ENCODE measurements at regions not wholly inside any gene's neighbourhood (a gene's known extent, or its start where the extent isn't known, plus 50 kb on each side); places are given as distances from the start of the nearest gene placed in this dataset.
"Not testable (repeated sequence)": the region's sequence is repeated elsewhere in the genome, so short reads cannot be mapped to it uniquely, and the experiment has no call there.

GRCh38 chr7:121519548-121520521 is 123.7 kb upstream of the FAM3C start:
- DNase-seq: no peak

DNA sequence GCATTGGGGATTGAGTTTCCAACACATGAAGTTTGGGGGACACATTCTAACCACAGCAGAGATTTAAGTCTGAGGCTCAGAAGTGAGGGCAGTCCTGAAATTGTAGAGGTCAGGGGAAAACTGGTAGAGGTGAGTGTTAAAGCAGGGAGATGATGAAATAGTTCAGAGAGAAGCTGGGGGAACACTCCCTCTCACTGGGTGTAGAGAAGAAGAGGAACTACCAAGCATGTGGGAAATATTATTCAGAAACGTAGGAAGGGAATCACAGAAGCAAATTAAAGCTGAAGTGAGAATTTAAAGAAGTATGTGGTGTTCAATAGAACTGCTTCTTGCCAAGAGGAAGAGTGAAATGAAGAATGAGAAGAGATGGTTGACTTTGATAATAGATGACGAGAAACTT is 121.5 kb upstream of the FAM3C start:
- DNase-seq: no peak

DNA sequence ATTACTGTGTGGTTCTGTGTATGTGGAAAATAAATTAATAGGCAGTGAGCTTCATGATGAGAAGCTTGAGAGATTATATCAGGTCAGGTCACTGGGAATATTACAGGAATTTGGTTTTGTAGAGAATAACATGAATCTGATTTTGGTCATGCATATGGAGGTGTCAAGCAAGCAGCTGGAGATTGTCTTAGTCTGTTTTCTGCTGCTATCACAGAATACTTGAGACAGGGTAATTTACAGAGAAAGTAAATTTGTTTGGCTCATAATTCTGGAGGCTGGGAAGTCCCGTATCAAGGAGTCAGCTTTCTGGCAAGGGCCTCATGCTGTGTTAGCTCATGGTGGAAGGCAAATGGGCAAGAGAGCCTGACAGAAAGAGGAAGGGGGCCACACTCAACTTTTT is 120.7 kb upstream of the FAM3C start:
- no peak for DNase-seq

- DNase-seq: no peak
These were observed 119.7 kb upstream of the FAM3C start for GRCh38 chr7:121515630-121516401.

- no peak for DNase-seq
These were observed 119.1 kb upstream of the FAM3C start for GRCh38 chr7:121515229-121515628.

DNA sequence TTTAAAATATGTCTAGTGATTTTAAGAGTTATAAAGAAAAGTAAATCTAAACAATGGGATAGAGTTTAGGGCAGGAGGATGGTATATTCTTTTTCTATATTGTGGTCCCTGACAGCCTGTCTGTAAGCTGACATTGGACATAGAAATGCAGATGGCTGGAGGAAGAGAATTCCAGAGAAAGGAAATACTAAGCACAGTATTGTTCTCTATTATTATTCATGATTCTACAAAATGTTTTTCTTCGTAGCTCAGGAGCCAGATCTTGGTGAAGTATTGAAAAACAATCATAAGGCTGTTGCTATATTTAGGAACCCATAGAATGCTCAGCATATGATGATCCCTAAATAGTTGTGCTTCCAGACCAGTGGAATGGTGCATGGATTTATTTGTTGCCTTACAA is 117.0 kb upstream of the FAM3C start:
- DNase-seq: no peak

DNA sequence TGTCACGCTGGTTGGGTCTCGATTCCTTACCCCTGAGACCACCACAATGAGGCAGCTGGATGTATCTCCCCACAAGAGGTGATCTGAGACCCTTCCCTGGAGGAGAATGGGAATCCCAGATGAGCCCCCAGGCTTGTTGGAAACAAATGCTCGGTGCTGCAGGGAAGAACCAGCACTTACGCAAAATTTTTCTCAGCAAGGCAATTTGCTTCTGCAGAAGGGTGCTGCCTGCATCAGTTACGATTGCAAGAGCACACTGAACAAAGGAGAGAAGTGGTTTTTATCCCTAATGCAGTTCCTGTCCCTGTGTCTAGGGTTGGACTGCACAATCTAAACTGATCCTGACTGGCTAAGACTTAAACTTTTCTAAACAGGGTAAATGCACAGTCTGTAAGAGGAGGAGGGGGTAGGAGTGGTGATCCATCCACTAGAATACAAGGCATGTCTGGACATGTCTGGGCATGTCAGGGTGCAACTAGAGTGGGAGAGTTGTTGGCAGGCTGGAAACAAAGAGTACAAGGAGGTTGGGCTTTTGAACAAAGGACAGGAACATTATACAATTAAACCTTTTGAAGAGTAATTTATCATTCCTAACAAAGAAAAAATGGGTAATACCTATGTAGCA is 114.9 kb upstream of the FAM3C start:
- DNase-seq: no peak

GRCh38 chr7:121510302-121510701 is 114.2 kb upstream of the FAM3C start:
- no peak for DNase-seq

DNA sequence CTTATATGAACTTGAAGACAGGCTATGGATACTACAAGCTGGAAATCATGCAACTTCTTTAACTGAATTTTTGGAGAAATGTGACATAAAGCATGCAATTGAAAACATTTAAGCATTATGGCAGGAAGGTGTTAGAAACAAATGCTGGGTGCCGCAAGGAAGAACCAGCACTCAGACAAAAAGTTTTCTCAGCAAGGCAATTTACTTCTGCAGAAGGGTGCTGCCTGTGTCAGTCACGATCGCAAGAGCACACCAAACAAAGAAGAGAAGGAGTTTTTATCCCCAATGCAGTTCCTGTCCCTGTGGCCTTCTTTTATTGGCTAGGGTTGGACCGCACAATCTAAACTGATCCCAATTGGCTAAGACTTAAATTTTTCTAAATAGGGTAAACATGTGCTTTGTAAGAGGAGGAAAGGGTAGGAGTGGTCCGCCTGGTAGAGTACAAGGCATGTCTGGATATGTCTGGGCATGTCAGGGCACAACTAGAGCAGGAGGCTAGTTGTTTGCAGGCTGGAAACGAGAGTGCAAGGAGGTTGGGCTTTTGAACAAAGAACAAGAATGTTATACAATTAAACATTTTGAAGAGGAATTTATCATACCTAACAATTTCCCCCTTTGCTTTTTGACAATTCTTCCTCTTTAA is 109.6 kb upstream of the FAM3C start:
- no peak for DNase-seq

DNA sequence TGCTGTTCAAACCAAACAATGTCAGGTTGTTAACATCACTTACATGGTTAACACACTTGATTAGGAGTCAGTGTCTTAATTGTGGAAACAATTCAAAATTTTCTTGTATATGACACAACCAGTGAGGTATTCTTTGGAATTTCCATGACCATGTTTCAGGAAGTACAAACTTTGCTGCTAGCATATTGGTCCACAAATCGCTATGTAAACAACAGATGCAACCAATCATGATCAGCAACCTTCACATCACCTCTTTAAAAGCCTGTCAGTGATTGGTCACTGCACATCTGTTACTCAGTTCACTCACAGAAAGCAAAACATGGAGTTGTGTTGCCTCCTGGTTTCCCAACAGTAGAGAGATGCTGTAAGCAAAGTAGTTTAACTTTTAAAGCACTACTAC is 108.9 kb upstream of the FAM3C start:
- DNase-seq: no peak

GRCh38 chr7:121504482-121504881 is 108.4 kb upstream of the FAM3C start:
- DNase-seq: no peak

- DNase-seq: no peak
These were observed 107.6 kb upstream of the FAM3C start for GRCh38 chr7:121503730-121504129.

DNA sequence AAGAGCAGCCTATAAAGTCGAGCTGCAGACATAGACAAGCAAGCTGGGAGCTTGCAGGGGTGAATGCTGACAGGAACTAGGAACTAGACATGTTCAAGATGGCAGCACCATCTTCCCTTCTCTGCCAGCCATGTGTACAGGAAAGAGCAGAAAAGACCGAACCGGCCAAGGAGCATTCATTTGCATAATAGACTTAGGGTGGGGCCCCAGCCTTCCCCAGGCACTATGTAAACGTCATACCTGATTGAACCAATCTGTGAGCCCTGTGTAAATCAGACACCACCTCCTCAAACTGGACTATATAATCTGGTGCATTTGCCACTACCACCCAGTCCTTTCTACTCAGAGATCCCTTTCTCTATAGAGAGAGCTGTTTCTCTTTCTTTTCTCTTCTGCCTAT is 106.9 kb upstream of the FAM3C start:
- DNase-seq: no peak

- DNase-seq: no peak
These were observed 105.5 kb upstream of the FAM3C start for GRCh38 chr7:121501566-121501965.

GRCh38 chr7:121500360-121501058 is 104.4 kb upstream of the FAM3C start:
- DNase-seq: no peak

DNA sequence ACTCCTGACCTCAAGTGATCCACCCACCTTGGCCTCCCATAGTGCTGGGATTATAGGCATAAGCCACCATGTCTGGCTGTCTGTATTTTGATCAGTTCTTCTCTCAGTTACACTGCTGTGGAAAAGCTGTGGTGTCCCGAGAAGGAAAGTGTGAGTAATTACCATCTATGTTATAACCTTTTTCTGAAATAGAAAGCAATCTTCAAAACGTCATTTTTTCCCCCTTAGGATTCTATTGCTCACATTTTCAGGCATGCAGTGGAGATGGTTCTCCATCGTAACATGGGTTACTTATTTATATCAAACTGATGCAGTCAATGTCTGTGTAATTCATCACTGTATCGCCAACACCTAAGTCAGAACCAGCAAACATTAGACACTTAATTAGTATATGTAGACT is 103.5 kb upstream of the FAM3C start:
- no peak for DNase-seq

DNA sequence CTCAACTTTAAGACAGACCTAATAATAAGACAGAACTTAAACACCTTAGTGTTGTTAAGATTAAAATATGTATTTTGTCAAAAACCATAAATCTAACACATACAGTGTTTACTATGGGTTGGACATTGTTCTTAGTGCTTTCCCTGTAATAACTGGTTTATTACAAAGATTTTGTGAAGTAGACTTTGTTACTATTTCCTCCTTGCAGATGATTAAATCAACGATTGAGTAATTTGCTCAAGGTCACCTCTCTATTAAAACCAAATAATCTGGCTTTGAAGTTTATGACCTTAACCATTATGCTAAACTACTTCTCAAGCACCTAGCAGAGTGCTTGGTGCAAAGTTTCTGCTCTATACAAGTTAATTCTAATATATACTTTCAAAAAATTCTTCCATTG is 102.7 kb upstream of the FAM3C start:
- no peak for DNase-seq

DNA sequence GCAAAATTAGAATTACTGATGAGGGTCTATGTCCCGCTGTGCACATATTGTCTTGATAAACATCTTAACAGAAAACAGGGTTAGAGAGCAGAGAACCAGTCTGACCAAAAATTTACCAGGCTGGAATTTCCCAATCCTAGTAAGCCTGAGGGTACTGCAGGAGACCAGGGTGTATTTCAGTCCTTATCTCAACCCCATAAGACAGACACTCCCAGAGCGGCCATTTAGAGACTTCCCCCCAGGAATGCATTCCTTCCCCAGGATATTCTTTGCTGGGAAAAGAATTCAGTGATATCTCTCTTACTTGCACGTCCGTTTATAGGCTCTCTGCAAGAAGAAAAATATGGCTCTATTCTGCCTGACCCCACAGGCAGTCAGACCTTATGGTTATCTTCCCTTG is 101.4 kb upstream of the FAM3C start:
- DNase-seq: not testable (repeated sequence)

DNA sequence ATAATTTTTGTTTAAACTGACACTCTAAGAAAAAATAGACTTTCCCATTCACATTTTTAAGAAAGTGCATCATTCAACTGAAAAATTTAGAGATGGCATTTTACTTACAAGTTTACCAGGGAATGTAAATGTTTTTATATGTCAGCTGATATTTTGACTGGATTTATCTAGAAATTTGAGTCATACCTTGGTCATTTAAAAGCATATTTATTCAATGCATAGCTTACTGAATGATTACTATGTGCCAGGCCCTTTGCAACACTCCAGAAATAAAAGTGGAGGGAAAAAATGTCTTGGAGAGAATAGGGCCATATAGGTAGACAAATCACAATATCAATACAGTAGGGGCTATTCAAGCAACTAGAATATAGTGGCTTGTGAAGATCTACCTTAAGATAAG is 98.4 kb upstream of the FAM3C start:
- DNase-seq: no peak

GRCh38 chr7:121493553-121493952 is 97.4 kb upstream of the FAM3C start:
- DNase-seq: no peak

DNA sequence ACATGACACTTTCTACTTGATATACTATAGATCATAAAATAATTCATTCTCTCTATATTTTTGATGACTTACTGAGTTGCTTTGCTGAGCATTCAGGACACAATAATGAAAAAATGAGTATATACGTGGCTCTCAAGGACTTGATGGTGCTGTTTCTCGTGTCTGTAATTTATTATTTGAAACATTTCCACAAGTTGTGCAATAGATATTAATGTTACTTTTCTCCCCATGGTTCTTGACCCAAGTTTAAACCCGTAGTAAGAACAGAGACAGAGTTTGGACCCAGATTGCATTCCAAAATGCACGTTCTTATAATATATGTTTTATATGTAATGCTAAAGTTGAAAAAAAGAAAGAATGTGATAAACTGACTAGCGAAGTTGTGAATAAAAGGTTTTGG is 94.2 kb upstream of the FAM3C start:
- no peak for DNase-seq

DNA sequence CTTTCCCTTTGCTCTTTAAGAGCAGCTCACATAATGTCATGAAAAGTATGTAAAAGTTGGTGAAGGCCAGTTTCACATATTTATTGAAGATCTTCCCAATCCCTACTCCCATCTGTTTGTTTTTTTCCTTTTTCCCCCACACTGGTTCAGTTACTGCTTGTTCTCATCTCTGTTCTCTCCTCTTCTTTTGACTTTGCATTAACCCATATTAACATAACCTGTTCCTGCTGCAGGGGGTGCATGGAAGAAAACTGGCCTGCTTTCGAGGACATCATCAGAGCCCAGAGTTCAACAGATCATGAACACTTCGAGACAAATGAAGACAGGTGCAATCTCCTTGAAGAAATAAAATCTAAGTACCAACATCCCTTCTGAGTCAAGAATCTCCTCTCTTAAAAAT is 93.3 kb upstream of the FAM3C start:
- no peak for DNase-seq

All from right hindlimb (tissue), 1 donor.